K562 (cell line): ENCODE measurements at regions not wholly inside any gene's neighbourhood (a gene's known extent, or its start where the extent isn't known, plus 50 kb on each side); places are given as distances from the start of the nearest gene placed in this dataset.
"Not testable (repeated sequence)": the region's sequence is repeated elsewhere in the genome, so short reads cannot be mapped to it uniquely, and the experiment has no call there.

Experiments
- CAMTA2 ChIP-seq: fragments of 250-450 bp; sonication (Bioruptor Pico); conservative IDR thresholded peaks from 2 replicates; pipeline ENCODE4 v1.5.1; 2022
- CTCF ChIP-seq, 3 experiments: IDR thresholded peaks in 2 of 3; conservative IDR thresholded peaks in 1 of 3; 2 replicates each; pipeline ENCODE4 v1.5.1; 2011 to 2012; ENCODE audit warnings: low read length in 3 of 3, mild to moderate bottlenecking in 3 of 3, control low read depth in 2 of 3, improper control_type of control experiment in 1 of 3, inconsistent platforms in 1 of 3, low read depth in 1 of 3, mixed read lengths in 1 of 3, moderate library complexity in 1 of 3; ENCODE audit not compliant: insufficient read depth in 2 of 3
- E4F1 ChIP-seq: fragments of 250-450 bp; sonication (Bioruptor Pico); IDR thresholded peaks from 2 replicates; pipeline ENCODE4 v1.5.0; 2021; ENCODE audit warnings: mild to moderate bottlenecking, borderline replicate concordance
- EP300 ChIP-seq: IDR thresholded peaks from 2 replicates; pipeline ENCODE4 v1.6.1; 2012; ENCODE audit warnings: low read length, improper control_type of control experiment
- MCM3 ChIP-seq: fragments of 450-650 bp; IDR thresholded peaks from 2 replicates; pipeline ENCODE4 v1.6.1; 2016
- NBN ChIP-seq: fragments of 450-650 bp; IDR thresholded peaks from 2 replicates; pipeline ENCODE4 v1.6.1; 2016; ENCODE audit warnings: low read depth, mild to moderate bottlenecking
- PHF8 ChIP-seq: fragments of 200-600 bp; sonication (generic); IDR thresholded peaks from 2 replicates; pipeline ENCODE4 v1.6.1; 2012; ENCODE audit warnings: mixed run types, mild to moderate bottlenecking, inconsistent platforms, low read length, moderate library complexity, borderline replicate concordance
- RAD21 ChIP-seq, 2 experiments: fragments of 250-450 bp in 1 of 2; fragments of 450-650 bp in 1 of 2; sonication (Bioruptor Pico) in 1 of 2; formaldehyde crosslinking in 1 of 2; IDR thresholded peaks in 1 of 2; conservative IDR thresholded peaks in 1 of 2; 2 replicates each; pipeline versions ENCODE4 v1.4.0 to v1.8.0; 2020 to 2022; ENCODE audit warnings: mild to moderate bottlenecking in 2 of 2, moderate library complexity in 1 of 2
- SMC3 ChIP-seq: conservative IDR thresholded peaks from 2 replicates; pipeline ENCODE4 v1.6.1; 2011; ENCODE audit warnings: low read depth, low read length, improper control_type of control experiment; ENCODE audit not compliant: insufficient read depth
- ZNF24 ChIP-seq: fragments of 450-650 bp; IDR thresholded peaks from 2 replicates; pipeline ENCODE4 v1.6.1; 2016
- ZNF589 ChIP-seq: fragments of 200-800 bp; sonication (Bioruptor generic); IDR thresholded peaks from 2 replicates; pipeline ENCODE4 v1.6.1; 2016; ENCODE audit warnings: low read depth, missing genetic modification characterization, missing compliant biosample characterization
- ZNF655 ChIP-seq: fragments of 250-450 bp; sonication (Bioruptor Pico); IDR thresholded peaks from 2 replicates; pipeline ENCODE4 v1.5.0; 2021

GRCh38 chr12:88714263-88714882, 134.1 kb upstream of the KITLG start:
- not testable (repeated sequence) for TF ChIP-seq EP300; CTCF (IDR thresholded peaks at IDR 0.05 in 2 of 3, conservative IDR thresholded peaks at IDR 0.05 in 1 of 3; ENCODE audit: insufficient read depth in 2 of 3, low read depth in 1 of 3, low read length in 3 of 3); NBN; ZNF589 (CRISPR knock-in tag); CAMTA2 (CRISPR knock-in tag); SMC3; PHF8; ZNF24; ZNF655 (CRISPR knock-in tag); E4F1 (CRISPR knock-in tag); MCM3
- TF ChIP-seq RAD21 (CRISPR knock-in tag; conservative IDR thresholded peaks at IDR 0.05 in 1 of 2, IDR thresholded peaks at IDR 0.05 in 1 of 2): peak in 1 of 2 experiments; percentile 35; a peak in 2 of 4 replicates
